Activated naive CD8-positive, alpha-beta T cell treated with anti-CD3 and anti-CD28 coated beads for 36 hours (primary cell): ENCODE measurements at regions not wholly inside any gene's neighbourhood (a gene's known extent, or its start where the extent isn't known, plus 50 kb on each side); places are given as distances from the start of the nearest gene placed in this dataset.
"Not testable (repeated sequence)": the region's sequence is repeated elsewhere in the genome, so short reads cannot be mapped to it uniquely, and the experiment has no call there.

Experiments used
- DNase-seq: peaks from one replicate; pipeline ENCODE4 v3.0.0; 2021
- H3K27ac Mint-ChIP-seq: one replicate; pipeline ENCODE4 v1.8.0; 2022; ENCODE audit warnings: mild to moderate bottlenecking, moderate library complexity, mixed read lengths
- H3K27me3 Mint-ChIP-seq: one replicate; pipeline ENCODE4 v1.8.0; 2022; ENCODE audit warnings: mild to moderate bottlenecking, mixed read lengths
- H3K36me3 Mint-ChIP-seq: one replicate; pipeline ENCODE4 v1.8.0; 2021; ENCODE audit warnings: mild to moderate bottlenecking, mixed read lengths
- H3K4me1 Mint-ChIP-seq: one replicate; pipeline ENCODE4 v1.8.0; 2021; ENCODE audit warnings: mixed read lengths
- H3K4me3 Mint-ChIP-seq: one replicate; pipeline ENCODE4 v1.8.0; 2022; ENCODE audit warnings: mild to moderate bottlenecking, moderate library complexity, mixed read lengths
- H3K9me3 Mint-ChIP-seq: one replicate; pipeline ENCODE4 v1.8.0; 2022; ENCODE audit warnings: mixed read lengths

- peaks cover 33% of the 10 kb centered on the region for H3K4me1 Mint-ChIP-seq
- H3K36me3 Mint-ChIP-seq = peaks cover 79% of the 10 kb centered on the region
Observed at GRCh38 chr6:131433927-131434326, 139.1 kb upstream of the ARG1 start.

DNA sequence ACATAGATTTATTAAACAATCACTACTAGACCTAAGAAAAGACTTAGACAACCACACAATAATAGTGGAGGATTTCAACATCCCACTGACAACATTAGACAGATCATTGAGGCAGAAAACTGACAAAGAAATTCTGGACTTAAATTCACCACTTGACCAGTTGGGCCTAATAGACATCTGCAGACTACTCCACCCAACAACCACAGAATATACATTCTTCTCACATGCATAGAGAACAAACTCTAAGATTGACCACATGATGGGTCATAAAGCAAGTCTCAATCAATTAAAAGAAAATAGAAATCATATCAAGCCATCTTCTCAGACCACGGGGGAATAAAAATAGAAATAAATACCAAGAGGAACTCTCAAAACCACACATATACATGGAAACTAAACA, 136.7 kb upstream of the ARG1 start:
- no peaks in the 10 kb centered on the region for H3K27me3 Mint-ChIP-seq
- H3K4me1 Mint-ChIP-seq = peaks cover 37% of the 10 kb centered on the region
- no peak overlapping the region for H3K4me3 Mint-ChIP-seq
- DNase-seq = no peak
- H3K9me3 Mint-ChIP-seq = peaks cover 41% of the 10 kb centered on the region
- peaks cover 77% of the 10 kb centered on the region for H3K36me3 Mint-ChIP-seq
- H3K27ac Mint-ChIP-seq = no peak overlapping the region

More at GRCh38 chr6:131433927-131434326, 139.1 kb upstream of the ARG1 start:
- no peak for DNase-seq
- Mint-ChIP-seq H3K27me3 (no peaks in the 10 kb centered on the region), H3K4me3 (no peak overlapping the region), H3K9me3 (peaks cover 37% of the 10 kb centered on the region), H3K27ac (no peak overlapping the region)

DNA sequence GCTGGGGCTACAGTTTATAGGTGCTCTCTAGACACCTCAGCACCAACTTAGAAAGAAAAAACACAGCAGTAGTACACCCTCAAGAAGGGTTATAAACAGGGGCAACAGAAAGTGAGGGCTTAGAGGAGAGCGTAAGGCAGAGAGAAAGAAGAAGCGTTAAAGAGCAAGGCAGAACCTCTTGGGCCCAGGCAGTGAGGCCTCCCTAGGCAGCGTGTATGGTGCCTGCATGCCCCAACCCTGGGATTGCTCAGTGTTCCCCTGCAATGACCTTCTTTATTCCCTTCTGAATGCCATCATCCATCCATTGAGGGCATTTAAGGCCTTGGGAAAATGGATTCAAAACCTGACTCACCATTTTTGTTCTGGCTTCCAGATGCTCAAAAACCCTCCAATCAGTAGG, 130.0 kb upstream of the ARG1 start:
- peak overlapping the region; percentile 89 for H3K27ac Mint-ChIP-seq
- H3K27me3 Mint-ChIP-seq = no peaks in the 10 kb centered on the region
- H3K4me3 Mint-ChIP-seq = peak overlapping the region; percentile 84
- H3K9me3 Mint-ChIP-seq = peaks cover 11% of the 10 kb centered on the region
- peaks cover 33% of the 10 kb centered on the region for H3K36me3 Mint-ChIP-seq
- peaks cover 51% of the 10 kb centered on the region for H3K4me1 Mint-ChIP-seq
- no peak for DNase-seq

GRCh38 chr6:131443514-131443913, 129.5 kb upstream of the ARG1 start:
- H3K27me3 Mint-ChIP-seq = no peaks in the 10 kb centered on the region
- peak; percentile 40 for DNase-seq
- peaks cover 6% of the 10 kb centered on the region for H3K9me3 Mint-ChIP-seq
- peak overlapping the region; percentile 89 for H3K27ac Mint-ChIP-seq
- peak overlapping the region; percentile 84 for H3K4me3 Mint-ChIP-seq
- H3K4me1 Mint-ChIP-seq = peaks cover 49% of the 10 kb centered on the region
- H3K36me3 Mint-ChIP-seq = peaks cover 28% of the 10 kb centered on the region

DNA sequence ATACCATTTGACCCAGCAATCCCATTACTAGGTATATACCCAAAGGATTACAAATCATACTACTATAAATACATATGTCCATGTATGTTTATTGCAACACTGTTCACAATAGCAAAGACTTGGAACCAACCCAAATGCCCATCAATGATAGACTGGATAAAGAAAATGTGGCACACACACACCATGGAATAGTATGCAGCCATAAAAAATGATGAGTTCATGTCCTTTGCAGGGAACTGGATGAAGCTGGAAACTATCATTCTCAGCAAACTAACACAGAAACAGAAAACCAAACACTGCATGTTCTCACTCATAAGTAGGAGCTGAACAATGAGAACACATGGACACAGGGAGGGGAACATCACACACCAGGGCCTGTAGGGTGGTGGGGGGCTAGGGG, 127.7 kb upstream of the ARG1 start:
- Mint-ChIP-seq H3K4me1 (peaks cover 48% of the 10 kb centered on the region), H3K36me3 (peaks cover 11% of the 10 kb centered on the region)
- H3K4me3 Mint-ChIP-seq, H3K9me3 Mint-ChIP-seq, DNase-seq, H3K27me3 Mint-ChIP-seq, H3K27ac Mint-ChIP-seq: not testable (repeated sequence)

- H3K27ac Mint-ChIP-seq = peak overlapping the region; percentile 82
- H3K9me3 Mint-ChIP-seq = peaks cover 4% of the 10 kb centered on the region
Observed at GRCh38 chr6:131450861-131451260, 122.2 kb upstream of the ARG1 start.

DNA sequence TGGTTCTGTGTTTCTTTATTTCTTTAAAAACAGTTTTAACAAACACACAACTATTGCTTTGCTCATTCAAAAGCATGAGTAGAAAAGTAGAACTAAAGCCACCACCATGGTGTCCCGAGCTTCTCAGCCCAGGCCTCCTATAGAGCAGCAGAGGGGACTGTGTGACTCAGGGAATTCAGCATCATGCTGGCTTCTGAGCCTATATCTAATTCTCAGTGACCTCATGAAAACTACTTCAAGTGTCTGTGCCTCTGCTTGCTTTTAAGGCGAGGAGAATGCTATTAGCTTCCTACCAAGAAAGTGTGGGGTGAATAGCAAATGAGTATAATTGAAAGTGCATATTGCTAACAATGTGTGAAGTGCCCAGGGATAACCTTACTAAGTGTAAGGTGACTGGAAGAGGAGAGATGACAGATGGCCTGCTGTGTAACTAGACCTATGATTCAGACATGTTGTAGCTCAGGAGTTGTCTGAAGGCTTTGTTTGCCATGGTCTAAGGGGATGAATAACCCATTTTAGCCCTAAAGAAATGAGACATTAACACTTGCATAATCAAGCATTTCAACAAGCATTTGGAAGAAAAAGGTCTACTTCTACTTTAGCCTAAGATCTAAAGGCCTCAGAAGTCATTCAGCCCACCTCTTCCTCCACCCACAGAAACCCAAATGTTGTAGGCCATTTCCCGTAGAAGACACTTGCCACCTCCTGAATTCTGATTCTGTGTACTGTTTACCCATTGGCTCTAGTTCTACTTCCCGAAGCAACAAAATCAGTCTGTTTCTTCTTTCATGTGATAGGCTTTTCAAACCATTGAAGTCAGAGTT, 121.5 kb upstream of the ARG1 start:
- Mint-ChIP-seq H3K4me3 (peak overlapping the region; percentile 6), H3K36me3 (peaks cover 3% of the 10 kb centered on the region), H3K4me1 (peaks cover 30% of the 10 kb centered on the region), H3K9me3 (peaks cover 4% of the 10 kb centered on the region), H3K27me3 (no peaks in the 10 kb centered on the region), H3K27ac (peak overlapping the region; percentile 82)
- DNase-seq = no peak

More at GRCh38 chr6:131450861-131451260, 122.2 kb upstream of the ARG1 start:
- Mint-ChIP-seq H3K4me3 (no peak overlapping the region), H3K36me3 (peaks cover 5% of the 10 kb centered on the region), H3K4me1 (peaks cover 30% of the 10 kb centered on the region), H3K27me3 (no peaks in the 10 kb centered on the region)
- no peak for DNase-seq

- H3K36me3 Mint-ChIP-seq = peaks cover 3% of the 10 kb centered on the region
- H3K9me3 Mint-ChIP-seq = peaks cover 4% of the 10 kb centered on the region
- no peaks in the 10 kb centered on the region for H3K27me3 Mint-ChIP-seq
- H3K4me3 Mint-ChIP-seq = no peak overlapping the region
- H3K4me1 Mint-ChIP-seq = peaks cover 20% of the 10 kb centered on the region
- DNase-seq = no peak
- no peak overlapping the region for H3K27ac Mint-ChIP-seq
Observed at GRCh38 chr6:131453803-131454202, 119.2 kb upstream of the ARG1 start.

GRCh38 chr6:131456565-131456964, 116.5 kb upstream of the ARG1 start:
- H3K27me3 Mint-ChIP-seq = no peaks in the 10 kb centered on the region
- DNase-seq = no peak
- peaks cover 4% of the 10 kb centered on the region for H3K9me3 Mint-ChIP-seq
- H3K4me3 Mint-ChIP-seq = no peak overlapping the region
- H3K27ac Mint-ChIP-seq = no peak overlapping the region
- peaks cover 11% of the 10 kb centered on the region for H3K4me1 Mint-ChIP-seq
- peaks cover 3% of the 10 kb centered on the region for H3K36me3 Mint-ChIP-seq

GRCh38 chr6:131459005-131459404, 114.0 kb upstream of the ARG1 start:
- no peak overlapping the region for H3K27ac Mint-ChIP-seq
- DNase-seq = no peak
- no peaks in the 10 kb centered on the region for H3K36me3 Mint-ChIP-seq
- peaks cover 5% of the 10 kb centered on the region for H3K4me1 Mint-ChIP-seq
- no peak overlapping the region for H3K4me3 Mint-ChIP-seq
- H3K27me3 Mint-ChIP-seq = no peaks in the 10 kb centered on the region
- H3K9me3 Mint-ChIP-seq = no peaks in the 10 kb centered on the region

- no peaks in the 10 kb centered on the region for H3K36me3 Mint-ChIP-seq
- peaks cover 5% of the 10 kb centered on the region for H3K4me1 Mint-ChIP-seq
- DNase-seq = no peak
- no peaks in the 10 kb centered on the region for H3K27me3 Mint-ChIP-seq
- H3K27ac Mint-ChIP-seq = no peak overlapping the region
- H3K9me3 Mint-ChIP-seq = no peaks in the 10 kb centered on the region
- no peak overlapping the region for H3K4me3 Mint-ChIP-seq
Observed at GRCh38 chr6:131460614-131461000, 112.4 kb upstream of the ARG1 start.

- Mint-ChIP-seq H3K4me1 (no peaks in the 10 kb centered on the region), H3K36me3 (peaks cover 3% of the 10 kb centered on the region), H3K4me3 (no peak overlapping the region), H3K9me3 (peaks cover 8% of the 10 kb centered on the region), H3K27me3 (no peaks in the 10 kb centered on the region), H3K27ac (no peak overlapping the region)
- no peak for DNase-seq
Observed at GRCh38 chr6:131469130-131469529, 103.9 kb upstream of the ARG1 start.

DNA sequence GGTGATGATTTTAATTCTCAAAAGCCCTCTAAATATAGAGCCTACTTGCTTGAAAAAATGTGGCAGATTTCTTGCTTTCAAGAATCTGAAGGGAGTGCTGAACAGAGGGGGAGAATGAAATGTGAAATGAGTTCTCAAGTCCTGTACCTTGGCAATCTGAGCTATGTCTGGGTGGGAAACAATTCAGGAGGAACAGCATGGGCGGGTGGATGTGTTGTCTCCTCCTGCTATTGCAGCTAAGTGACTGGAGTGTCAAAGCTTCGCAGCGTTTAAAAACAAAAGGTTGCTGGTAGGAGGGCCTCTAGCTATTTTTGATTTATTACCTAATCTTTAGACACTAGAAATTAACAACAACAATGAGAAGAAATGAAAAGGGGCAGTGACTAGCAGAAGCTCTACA, 102.5 kb upstream of the ARG1 start:
- Mint-ChIP-seq H3K36me3 (peaks cover 4% of the 10 kb centered on the region), H3K4me3 (no peak overlapping the region), H3K9me3 (peaks cover 13% of the 10 kb centered on the region), H3K4me1 (no peaks in the 10 kb centered on the region), H3K27me3 (no peaks in the 10 kb centered on the region), H3K27ac (no peak overlapping the region)
- no peak for DNase-seq

DNA sequence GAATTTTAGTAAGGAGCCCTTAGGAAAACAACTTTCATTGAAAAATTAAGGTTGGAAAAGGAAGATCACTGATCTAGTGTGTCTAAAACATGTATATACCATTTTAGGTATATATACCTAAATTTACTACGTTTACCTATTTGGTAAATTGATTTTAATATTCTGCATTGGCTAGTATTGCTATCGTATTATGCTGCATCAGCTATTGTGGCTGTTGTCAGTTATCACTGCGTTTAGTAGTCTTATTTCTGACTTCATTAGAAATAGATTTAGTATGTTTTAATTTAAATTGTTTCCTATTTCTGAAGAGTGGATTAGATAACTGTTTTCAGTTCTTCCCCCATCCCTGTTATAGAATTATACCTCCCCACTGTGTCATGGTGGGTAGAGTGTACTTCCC, 101.7 kb upstream of the ARG1 start:
- H3K36me3 Mint-ChIP-seq = peaks cover 4% of the 10 kb centered on the region
- no peaks in the 10 kb centered on the region for H3K4me1 Mint-ChIP-seq
- H3K27me3 Mint-ChIP-seq = no peaks in the 10 kb centered on the region
- no peak overlapping the region for H3K4me3 Mint-ChIP-seq
- H3K27ac Mint-ChIP-seq = no peak overlapping the region
- H3K9me3 Mint-ChIP-seq = peaks cover 14% of the 10 kb centered on the region
- DNase-seq = no peak

- DNase-seq, H3K27me3 Mint-ChIP-seq, H3K4me3 Mint-ChIP-seq, H3K4me1 Mint-ChIP-seq, H3K27ac Mint-ChIP-seq, H3K36me3 Mint-ChIP-seq: not testable (repeated sequence)
- H3K9me3 Mint-ChIP-seq = peaks cover 11% of the 10 kb centered on the region
Observed at GRCh38 chr6:131473303-131473702, 99.7 kb upstream of the ARG1 start.

- Mint-ChIP-seq H3K4me1 (no peaks in the 10 kb centered on the region), H3K27ac (no peak overlapping the region), H3K36me3 (peaks cover 1% of the 10 kb centered on the region), H3K27me3 (no peaks in the 10 kb centered on the region), H3K4me3 (no peak overlapping the region), H3K9me3 (peaks cover 11% of the 10 kb centered on the region)
- no peak for DNase-seq
Observed at GRCh38 chr6:131476362-131476761, 96.7 kb upstream of the ARG1 start.
